ENCODE measurements at regions not wholly inside any gene's neighbourhood (a gene's known extent, or its start where the extent isn't known, plus 50 kb on each side); places are given as distances from the start of the nearest gene placed in this dataset.

DNA sequence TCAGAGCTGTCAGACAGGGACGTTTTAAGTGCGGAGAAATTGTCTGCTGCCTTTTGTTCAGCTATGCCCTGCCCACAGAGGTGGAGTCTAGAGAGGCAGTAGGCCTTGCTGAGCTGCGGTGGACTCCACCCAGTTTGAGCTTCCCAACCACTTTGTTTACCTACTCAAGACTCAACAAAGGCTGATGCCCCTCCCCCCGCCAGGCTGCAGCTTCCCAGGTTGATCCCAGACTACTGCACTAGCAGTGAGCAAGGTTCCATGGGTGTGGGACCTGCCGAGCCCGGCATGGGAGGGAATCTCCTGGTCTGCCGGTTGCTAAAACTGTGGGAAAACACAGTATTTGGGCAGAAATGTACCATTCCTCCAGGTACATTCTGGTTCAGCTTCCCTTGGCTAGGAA lies 282.1 kb downstream of the VGLL3 start:
- H3K36me3 ChIP-seq (ENCODE audit: control insufficient read depth, low read depth, low read length) = no peaks in the 10 kb centered on the region
- no peaks in the 10 kb centered on the region for H3K4me1 ChIP-seq (ENCODE audit: control insufficient read depth, low read depth, low read length)
- H3K9me3 ChIP-seq (ENCODE audit: control insufficient read depth, low read depth, low read length) = no peaks in the 10 kb centered on the region
- no peaks in the 10 kb centered on the region for H3K27me3 ChIP-seq (ENCODE audit: control insufficient read depth, insufficient read depth, low read length)
- no peak overlapping the region for H3K4me3 ChIP-seq (ENCODE audit: low read length)
- no peak overlapping the region for H3K9ac ChIP-seq (ENCODE audit: low read length)
- H3K27ac ChIP-seq (ENCODE audit: low read length) = no peak overlapping the region

DNA sequence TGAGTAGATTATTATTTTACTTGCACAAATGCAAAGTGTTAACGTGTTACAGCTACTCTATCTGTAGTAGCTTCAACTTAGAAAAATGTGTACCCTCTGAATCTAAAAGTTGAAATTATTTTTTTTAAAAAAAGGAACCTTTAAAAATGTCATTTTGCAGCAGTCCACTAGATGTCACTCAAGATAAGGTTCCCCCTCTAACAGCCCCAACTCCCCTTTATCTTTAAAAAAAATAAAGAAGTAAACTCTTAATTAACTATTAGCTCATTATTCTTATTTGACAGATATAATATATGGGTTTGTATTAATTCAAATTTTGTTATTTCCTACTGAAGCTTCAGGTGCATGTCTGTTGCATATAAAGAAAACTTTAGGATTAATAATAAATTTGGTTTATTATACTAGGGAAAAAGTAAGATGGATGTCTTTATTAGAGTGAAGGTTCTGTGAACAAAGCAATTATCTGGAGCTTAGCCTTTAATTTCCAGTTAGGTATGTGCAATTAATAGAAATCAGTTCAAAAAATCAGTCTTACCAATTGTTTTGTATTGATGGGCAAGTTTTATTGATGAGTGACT lies 288.5 kb downstream of the VGLL3 start:
- H3K4me1 ChIP-seq (ENCODE audit: control insufficient read depth, low read depth, low read length) = no peaks in the 10 kb centered on the region
- no peak overlapping the region for H3K4me3 ChIP-seq (ENCODE audit: low read length)

GRCh38 chr3:86695752-86696151 lies 295.2 kb downstream of the VGLL3 start:
- H3K9ac ChIP-seq (ENCODE audit: low read length) = no peak overlapping the region
- no peak overlapping the region for H3K4me3 ChIP-seq (ENCODE audit: low read length)
- H3K36me3 ChIP-seq (ENCODE audit: control insufficient read depth, low read depth, low read length) = no peaks in the 10 kb centered on the region
- H3K9me3 ChIP-seq (ENCODE audit: control insufficient read depth, low read depth, low read length) = no peaks in the 10 kb centered on the region
- no peaks in the 10 kb centered on the region for H3K4me1 ChIP-seq (ENCODE audit: control insufficient read depth, low read depth, low read length)
- H3K27ac ChIP-seq (ENCODE audit: low read length) = no peak overlapping the region
- H3K27me3 ChIP-seq (ENCODE audit: control insufficient read depth, insufficient read depth, low read length) = no peaks in the 10 kb centered on the region

More for the DNA sequence above, 288.5 kb downstream of the VGLL3 start:
- no peak overlapping the region for H3K27ac ChIP-seq (ENCODE audit: low read length)
- H3K9me3 ChIP-seq (ENCODE audit: control insufficient read depth, low read depth, low read length) = no peaks in the 10 kb centered on the region
- no peaks in the 10 kb centered on the region for H3K36me3 ChIP-seq (ENCODE audit: control insufficient read depth, low read depth, low read length)
- no peak overlapping the region for H3K9ac ChIP-seq (ENCODE audit: low read length)
- no peaks in the 10 kb centered on the region for H3K27me3 ChIP-seq (ENCODE audit: control insufficient read depth, insufficient read depth, low read length)

DNA sequence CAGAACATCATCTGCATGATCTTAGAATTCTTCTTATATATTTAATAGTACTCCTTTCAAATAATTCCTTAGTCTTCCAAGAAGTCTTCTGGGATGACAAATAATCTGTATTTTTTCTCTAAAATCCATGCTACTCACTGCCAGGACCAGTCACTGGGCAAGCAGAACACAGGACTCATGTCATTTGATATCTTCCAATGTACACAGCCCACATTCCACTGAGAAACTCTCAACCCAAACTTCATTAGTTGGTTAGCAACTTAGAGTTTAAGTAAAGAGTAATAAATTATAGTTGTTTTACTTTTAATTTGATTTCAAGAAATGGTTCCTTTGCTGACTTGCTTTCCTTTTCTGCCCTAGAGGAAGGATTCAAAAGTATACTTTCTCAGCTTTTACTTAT lies 317.0 kb downstream of the VGLL3 start:
- Histone ChIP-seq H3K27ac (ENCODE audit: low read length) (no peak overlapping the region), H3K27me3 (ENCODE audit: control insufficient read depth, insufficient read depth, low read length) (no peaks in the 10 kb centered on the region), H3K9ac (ENCODE audit: low read length) (no peak overlapping the region), H3K9me3 (ENCODE audit: control insufficient read depth, low read depth, low read length) (peaks cover 4% of the 10 kb centered on the region), H3K4me3 (ENCODE audit: low read length) (no peak overlapping the region), H3K4me1 (ENCODE audit: control insufficient read depth, low read depth, low read length) (no peaks in the 10 kb centered on the region), H3K36me3 (ENCODE audit: control insufficient read depth, low read depth, low read length) (no peaks in the 10 kb centered on the region)

DNA sequence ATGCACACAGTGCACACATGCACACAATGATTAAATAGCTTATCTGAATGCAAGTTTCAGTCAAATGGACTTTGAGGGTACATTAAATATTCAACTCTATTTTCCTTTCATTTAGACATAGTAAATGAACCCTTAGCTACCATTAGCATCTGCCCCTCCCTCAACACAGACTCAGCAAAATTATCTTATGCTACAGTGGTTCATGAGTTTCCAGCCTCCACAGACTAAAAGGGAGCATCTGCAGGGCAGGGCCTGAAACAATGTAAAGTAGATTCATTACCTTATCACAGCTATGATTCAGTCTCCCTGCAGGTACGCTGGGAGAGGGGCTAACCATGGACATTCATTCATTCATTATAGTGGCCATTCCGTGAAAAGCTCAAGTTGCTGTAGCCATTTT lies 329.1 kb downstream of the VGLL3 start:
- Histone ChIP-seq H3K27ac (ENCODE audit: low read length) (no peak overlapping the region), H3K4me1 (ENCODE audit: control insufficient read depth, low read depth, low read length) (no peaks in the 10 kb centered on the region), H3K4me3 (ENCODE audit: low read length) (no peak overlapping the region), H3K9me3 (ENCODE audit: control insufficient read depth, low read depth, low read length) (no peaks in the 10 kb centered on the region), H3K36me3 (ENCODE audit: control insufficient read depth, low read depth, low read length) (no peaks in the 10 kb centered on the region), H3K27me3 (ENCODE audit: control insufficient read depth, insufficient read depth, low read length) (no peaks in the 10 kb centered on the region), H3K9ac (ENCODE audit: low read length) (no peak overlapping the region)

DNA sequence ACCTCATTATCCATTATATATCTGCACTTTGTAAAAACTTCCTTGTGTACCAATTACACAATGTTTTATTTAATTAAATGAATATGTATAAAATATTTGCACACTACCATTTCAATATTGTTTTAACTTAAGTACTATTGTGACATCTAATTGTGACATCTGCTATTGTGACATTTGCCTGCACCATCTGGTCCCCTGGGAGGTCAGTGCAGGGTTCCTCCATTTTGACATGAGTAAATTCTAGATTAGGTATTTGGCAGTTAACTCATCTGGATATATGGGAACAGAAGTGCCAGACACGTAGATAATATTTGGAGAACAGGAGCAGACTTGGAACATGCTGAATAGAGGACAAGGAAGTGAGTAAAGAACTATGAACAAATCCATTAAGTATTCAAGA lies 332.1 kb downstream of the VGLL3 start:
- H3K27me3 ChIP-seq (ENCODE audit: control insufficient read depth, insufficient read depth, low read length) = no peaks in the 10 kb centered on the region
- H3K27ac ChIP-seq (ENCODE audit: low read length) = no peak overlapping the region
- H3K9ac ChIP-seq (ENCODE audit: low read length) = no peak overlapping the region
- peaks cover 2% of the 10 kb centered on the region for H3K4me1 ChIP-seq (ENCODE audit: control insufficient read depth, low read depth, low read length)
- H3K36me3 ChIP-seq (ENCODE audit: control insufficient read depth, low read depth, low read length) = no peaks in the 10 kb centered on the region
- no peaks in the 10 kb centered on the region for H3K9me3 ChIP-seq (ENCODE audit: control insufficient read depth, low read depth, low read length)
- no peak overlapping the region for H3K4me3 ChIP-seq (ENCODE audit: low read length)

GRCh38 chr3:86654806-86655460 lies 336.0 kb downstream of the VGLL3 start:
- peaks cover 9% of the 10 kb centered on the region for H3K4me1 ChIP-seq (ENCODE audit: control insufficient read depth, low read depth, low read length)
- no peak overlapping the region for H3K4me3 ChIP-seq (ENCODE audit: low read length)
- H3K27me3 ChIP-seq (ENCODE audit: control insufficient read depth, insufficient read depth, low read length) = no peaks in the 10 kb centered on the region
- no peak overlapping the region for H3K27ac ChIP-seq (ENCODE audit: low read length)
- no peak overlapping the region for H3K9ac ChIP-seq (ENCODE audit: low read length)
- H3K9me3 ChIP-seq (ENCODE audit: control insufficient read depth, low read depth, low read length) = no peaks in the 10 kb centered on the region
- H3K36me3 ChIP-seq (ENCODE audit: control insufficient read depth, low read depth, low read length) = no peaks in the 10 kb centered on the region

- Histone ChIP-seq H3K27ac (ENCODE audit: low read length) (no peak overlapping the region), H3K4me1 (ENCODE audit: control insufficient read depth, low read depth, low read length) (peaks cover 9% of the 10 kb centered on the region), H3K27me3 (ENCODE audit: control insufficient read depth, insufficient read depth, low read length) (no peaks in the 10 kb centered on the region), H3K9me3 (ENCODE audit: control insufficient read depth, low read depth, low read length) (no peaks in the 10 kb centered on the region), H3K9ac (ENCODE audit: low read length) (no peak overlapping the region), H3K36me3 (ENCODE audit: control insufficient read depth, low read depth, low read length) (no peaks in the 10 kb centered on the region), H3K4me3 (ENCODE audit: low read length) (no peak overlapping the region)
Measured at GRCh38 chr3:86653661-86654205, 337.2 kb downstream of the VGLL3 start.

GRCh38 chr3:86648087-86648486 lies 342.9 kb downstream of the VGLL3 start:
- Histone ChIP-seq H3K27me3 (ENCODE audit: control insufficient read depth, insufficient read depth, low read length) (no peaks in the 10 kb centered on the region), H3K9me3 (ENCODE audit: control insufficient read depth, low read depth, low read length) (no peaks in the 10 kb centered on the region), H3K36me3 (ENCODE audit: control insufficient read depth, low read depth, low read length) (no peaks in the 10 kb centered on the region), H3K27ac (ENCODE audit: low read length) (no peak overlapping the region), H3K4me1 (ENCODE audit: control insufficient read depth, low read depth, low read length) (no peaks in the 10 kb centered on the region), H3K4me3 (ENCODE audit: low read length) (no peak overlapping the region), H3K9ac (ENCODE audit: low read length) (no peak overlapping the region)

DNA sequence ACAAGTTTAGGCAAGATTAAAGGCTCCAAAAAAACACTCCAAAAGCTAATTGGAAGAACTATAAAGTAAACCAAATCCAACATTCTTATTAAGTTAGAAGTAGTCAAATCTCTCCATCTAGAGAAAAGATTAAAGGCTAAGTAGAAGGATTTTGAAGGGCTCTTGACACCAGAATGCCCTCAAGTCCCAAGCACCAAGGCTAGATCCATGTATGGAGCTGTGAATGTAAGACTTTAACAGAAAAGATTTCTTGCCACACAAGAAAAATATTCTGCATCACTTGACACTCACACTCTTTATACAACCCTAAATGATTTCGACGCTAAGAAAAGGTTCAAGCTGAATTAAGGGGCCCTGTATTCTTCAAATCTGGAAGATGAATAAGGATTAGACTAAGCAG lies 345.2 kb downstream of the VGLL3 start:
- Histone ChIP-seq H3K9me3 (ENCODE audit: control insufficient read depth, low read depth, low read length) (no peaks in the 10 kb centered on the region), H3K36me3 (ENCODE audit: control insufficient read depth, low read depth, low read length) (no peaks in the 10 kb centered on the region), H3K27ac (ENCODE audit: low read length) (no peak overlapping the region), H3K4me1 (ENCODE audit: control insufficient read depth, low read depth, low read length) (no peaks in the 10 kb centered on the region), H3K4me3 (ENCODE audit: low read length) (no peak overlapping the region), H3K9ac (ENCODE audit: low read length) (no peak overlapping the region), H3K27me3 (ENCODE audit: control insufficient read depth, insufficient read depth, low read length) (no peaks in the 10 kb centered on the region)

GRCh38 chr3:86634361-86634760 lies 356.6 kb downstream of the VGLL3 start:
- no peak overlapping the region for H3K9ac ChIP-seq (ENCODE audit: low read length)
- H3K36me3 ChIP-seq (ENCODE audit: control insufficient read depth, low read depth, low read length) = no peaks in the 10 kb centered on the region
- no peak overlapping the region for H3K27ac ChIP-seq (ENCODE audit: low read length)
- no peak overlapping the region for H3K4me3 ChIP-seq (ENCODE audit: low read length)
- H3K4me1 ChIP-seq (ENCODE audit: control insufficient read depth, low read depth, low read length) = peaks cover 5% of the 10 kb centered on the region
- H3K9me3 ChIP-seq (ENCODE audit: control insufficient read depth, low read depth, low read length) = peaks cover 5% of the 10 kb centered on the region
- no peaks in the 10 kb centered on the region for H3K27me3 ChIP-seq (ENCODE audit: control insufficient read depth, insufficient read depth, low read length)

GRCh38 chr3:86629511-86629910 lies 361.4 kb downstream of the VGLL3 start:
- Histone ChIP-seq H3K4me1 (ENCODE audit: control insufficient read depth, low read depth, low read length) (peaks cover under 1% of the 10 kb centered on the region), H3K36me3 (ENCODE audit: control insufficient read depth, low read depth, low read length) (no peaks in the 10 kb centered on the region), H3K27ac (ENCODE audit: low read length) (no peak overlapping the region), H3K4me3 (ENCODE audit: low read length) (no peak overlapping the region), H3K27me3 (ENCODE audit: control insufficient read depth, insufficient read depth, low read length) (no peaks in the 10 kb centered on the region), H3K9me3 (ENCODE audit: control insufficient read depth, low read depth, low read length) (no peaks in the 10 kb centered on the region), H3K9ac (ENCODE audit: low read length) (no peak overlapping the region)

All from iPS-18a (cell line).